ENCODE measurements at regions not wholly inside any gene's neighbourhood (a gene's known extent, or its start where the extent isn't known, plus 50 kb on each side); places are given as distances from the start of the nearest gene placed in this dataset.

GRCh38 chr3:194988495-194989165 lies 282.3 kb downstream of the XXYLT1 start:
- DNase-seq, result no peak

GRCh38 chr3:194989241-194989640 lies 281.7 kb downstream of the XXYLT1 start:
- DNase-seq, result no peak

GRCh38 chr3:194990454-194991337 lies 280.3 kb downstream of the XXYLT1 start:
- DNase-seq, result no peak

GRCh38 chr3:194991338-194991654 lies 279.7 kb downstream of the XXYLT1 start:
- no peak for DNase-seq

- DNase-seq, result no peak
Measured at GRCh38 chr3:194993896-194994295, 277.1 kb downstream of the XXYLT1 start.

GRCh38 chr3:194994551-194994981 lies 276.4 kb downstream of the XXYLT1 start:
- DNase-seq, result no peak

- no peak for DNase-seq
Measured at GRCh38 chr3:194995334-194995733, 275.6 kb downstream of the XXYLT1 start.

- no peak for DNase-seq
Measured at GRCh38 chr3:194995922-194996321, 275.0 kb downstream of the XXYLT1 start.

- DNase-seq, result no peak
Measured at GRCh38 chr3:194996746-194997145, 274.2 kb downstream of the XXYLT1 start.

GRCh38 chr3:194998417-194998816 lies 272.5 kb downstream of the XXYLT1 start:
- DNase-seq, result no peak

GRCh38 chr3:194998948-194999347 lies 272.0 kb downstream of the XXYLT1 start:
- DNase-seq, result no peak

- DNase-seq, result no peak
Measured at GRCh38 chr3:194999491-194999890, 271.5 kb downstream of the XXYLT1 start.

GRCh38 chr3:195001261-195001660 lies 269.7 kb downstream of the XXYLT1 start:
- DNase-seq, result no peak

GRCh38 chr3:195001961-195002861 lies 268.7 kb downstream of the XXYLT1 start:
- no peak for DNase-seq

- no peak for DNase-seq
Measured at GRCh38 chr3:195003006-195003892, 267.7 kb downstream of the XXYLT1 start.

- DNase-seq, result no peak
Measured at GRCh38 chr3:195003893-195004289, 267.1 kb downstream of the XXYLT1 start.

GRCh38 chr3:195004512-195005250 lies 266.3 kb downstream of the XXYLT1 start:
- DNase-seq, result no peak

- DNase-seq, result no peak
Measured at GRCh38 chr3:195005251-195005620, 265.7 kb downstream of the XXYLT1 start.

- no peak for DNase-seq
Measured at GRCh38 chr3:195005759-195006510, 265.0 kb downstream of the XXYLT1 start.

All from amygdala (tissue), 56 donors.